ENCODE measurements at regions not wholly inside any gene's neighbourhood (a gene's known extent, or its start where the extent isn't known, plus 50 kb on each side); places are given as distances from the start of the nearest gene placed in this dataset.
A peak's percentile ranks its signal among the peaks of the same experiment; 100 is the strongest.

- no peak for DNase-seq (ENCODE audit: low read depth)
- no peak overlapping the region for H3K4me3 ChIP-seq (ENCODE audit: low read length)
Observed at GRCh38 chr7:109375823-109376222, 806.1 kb downstream of the DNAJB9 start.

GRCh38 chr7:109376576-109376975, 806.9 kb downstream of the DNAJB9 start:
- TF ChIP-seq CTCF (conservative IDR thresholded peaks at IDR 0.05; ENCODE audit: low read depth, low read length): no peak
- H3K4me3 ChIP-seq (ENCODE audit: low read length): no peak overlapping the region
- DNase-seq (ENCODE audit: low read depth): peak; percentile 39

More at GRCh38 chr7:109375823-109376222, 806.1 kb downstream of the DNAJB9 start:
- TF ChIP-seq CTCF (conservative IDR thresholded peaks at IDR 0.05; ENCODE audit: low read depth, low read length): no peak

GRCh38 chr7:109377076-109377884, 807.6 kb downstream of the DNAJB9 start:
- no peak for TF ChIP-seq CTCF (conservative IDR thresholded peaks at IDR 0.05; ENCODE audit: low read depth, low read length)
- no peak overlapping the region for H3K4me3 ChIP-seq (ENCODE audit: low read length)
- DNase-seq (ENCODE audit: low read depth): no peak

GRCh38 chr7:109386959-109387358, 817.3 kb downstream of the DNAJB9 start:
- no peak overlapping the region for H3K4me3 ChIP-seq (ENCODE audit: low read length)
- TF ChIP-seq CTCF (conservative IDR thresholded peaks at IDR 0.05; ENCODE audit: low read depth, low read length): no peak
- DNase-seq (ENCODE audit: low read depth): no peak

GRCh38 chr7:109387530-109387929, 817.9 kb downstream of the DNAJB9 start:
- no peak overlapping the region for H3K4me3 ChIP-seq (ENCODE audit: low read length)
- no peak for DNase-seq (ENCODE audit: low read depth)
- TF ChIP-seq CTCF (conservative IDR thresholded peaks at IDR 0.05; ENCODE audit: low read depth, low read length): no peak

- H3K4me3 ChIP-seq (ENCODE audit: low read length): no peak overlapping the region
- no peak for TF ChIP-seq CTCF (conservative IDR thresholded peaks at IDR 0.05; ENCODE audit: low read depth, low read length)
- no peak for DNase-seq (ENCODE audit: low read depth)
Observed at GRCh38 chr7:109391240-109391639, 821.6 kb downstream of the DNAJB9 start.

GRCh38 chr7:109402107-109402506, 832.4 kb downstream of the DNAJB9 start:
- no peak for TF ChIP-seq CTCF (conservative IDR thresholded peaks at IDR 0.05; ENCODE audit: low read depth, low read length)
- H3K4me3 ChIP-seq (ENCODE audit: low read length): no peak overlapping the region
- DNase-seq (ENCODE audit: low read depth): no peak
